ENCODE measurements at regions not wholly inside any gene's neighbourhood (a gene's known extent, or its start where the extent isn't known, plus 50 kb on each side); places are given as distances from the start of the nearest gene placed in this dataset.

- DNase-seq (ENCODE audit: low read depth, low spot score) (no peak), ATAC-seq (no peak), FAIRE-seq (no peak)
- H3K36me3 ChIP-seq (ENCODE audit: control insufficient read depth in 2 of 2, insufficient read depth in 2 of 2, low read length in 1 of 2) = no peaks in the 10 kb centered on the region
- H2AFZ ChIP-seq (ENCODE audit: control insufficient read depth, low read depth, low read length) = no peak overlapping the region
- intact Hi-C loops (cut with micrococcal nuclease; ENCODE audit: unreplicated experiment) (no loop called here), in situ Hi-C loops (cut with MboI) (no loop called here)
- H3K79me2 ChIP-seq (ENCODE audit: control insufficient read depth, insufficient read depth, low read length) = no peaks in the 10 kb centered on the region
- ChIA-PET RAD21 (ENCODE audit: unreplicated experiment) (no interaction called here), SMC1A (ENCODE audit: uncharacterized antibody, unreplicated experiment) (no interaction called here), POLR2A (no interaction called here), CTCF (interaction anchor here (0.6 kb wide), 1 partner anchor 1755 kb away, joined by 3 read pairs; no protein-coding TSS in a partner anchor)
- H3K4me2 ChIP-seq (ENCODE audit: control insufficient read depth, insufficient read depth) = no peak overlapping the region
- H3K4me3 ChIP-seq = no peak overlapping the region
- BruUV-seq (replicated peaks) = no TSS peak
- H3K4me1 ChIP-seq (ENCODE audit: control insufficient read depth, insufficient read depth, low read length) = no peaks in the 10 kb centered on the region
- H3K27me3 ChIP-seq (replicated peaks in 1 of 2; ENCODE audit: control insufficient read depth in 2 of 2, insufficient read depth in 2 of 2, low read length in 1 of 2) = no peaks in the 10 kb centered on the region
- H3K9ac ChIP-seq (ENCODE audit: control insufficient read depth, insufficient read depth, low read length) = no peak overlapping the region
- no peaks in the 10 kb centered on the region for H4K20me1 ChIP-seq (ENCODE audit: control insufficient read depth, insufficient read depth)
- H3K27ac ChIP-seq (ENCODE audit: control insufficient read depth, insufficient read depth) = no peak overlapping the region
- 48% methylated on average over 10 of the region's 10 CpGs for WGBS (ENCODE audit: insufficient coverage, insufficient replicate concordance, low lambda C conversion rate, missing lambda C conversion rate)
- H3K9me3 ChIP-seq (replicated peaks; ENCODE audit: control insufficient read depth, insufficient read depth, low read length) = no peaks in the 10 kb centered on the region
- TF ChIP-seq IKZF1 (conservative IDR thresholded peaks at IDR 0.05) (no peak), BMI1 (IDR thresholded peaks at IDR 0.05; ENCODE audit: borderline replicate concordance) (no peak), HDAC6 (IDR thresholded peaks at IDR 0.05; ENCODE audit: unreplicated experiment) (no peak), ZBTB4 (CRISPR knock-in tag; IDR thresholded peaks at IDR 0.05) (no peak), E2F4 (IDR thresholded peaks at IDR 0.05; ENCODE audit: low read depth, low read length) (no peak), CUX1 (IDR thresholded peaks at IDR 0.05; ENCODE audit: insufficient replicate concordance, low read depth, low read length) (no peak), PAX5 (IDR thresholded peaks at IDR 0.05; ENCODE audit: borderline replicate concordance, low read depth, low read length) (no peak), ZBTB40 (IDR thresholded peaks at IDR 0.05; ENCODE audit: borderline replicate concordance) (no peak), SREBF1 (IDR thresholded peaks at IDR 0.05; ENCODE audit: low read length) (no peak), NFIC (IDR thresholded peaks at IDR 0.05; ENCODE audit: low read depth, low read length) (no peak)
Measured at GRCh38 chr1:240682859-240683242, 70.9 kb upstream of the GREM2 start.
